Spleen (tissue), 11 donors: ENCODE measurements at regions not wholly inside any gene's neighbourhood (a gene's known extent, or its start where the extent isn't known, plus 50 kb on each side); places are given as distances from the start of the nearest gene placed in this dataset.

Experiments used
- DNase-seq: peaks from one replicate; pipeline ENCODE4 v3.0.0-alpha.2; 2020
- H3K27ac ChIP-seq, 8 donors: fragments of 200-600 bp; sonication (generic) in 7 of 8; 1 replicate in 4 of 8; 2 replicates in 4 of 8; pipeline versions ENCODE4 v1.5.0 to v1.8.0; 2016 to 2021; ENCODE audit warnings: inconsistent platforms in 4 of 8, mild to moderate bottlenecking in 4 of 8, moderate library complexity in 1 of 8
- H3K27me3 ChIP-seq, 7 donors: fragments of 200-600 bp; sonication (generic) in 6 of 7; replicated peaks in 1 of 7; 1 replicate in 4 of 7; 2 replicates in 3 of 7; pipeline versions ENCODE4 v1.5.0 to v1.8.0; 2016 to 2021; ENCODE audit warnings: inconsistent platforms in 3 of 7, mild to moderate bottlenecking in 1 of 7
- H3K36me3 ChIP-seq, 6 donors: fragments of 200-600 bp; sonication (generic) in 5 of 6; 1 replicate in 4 of 6; 2 replicates in 2 of 6; pipeline versions ENCODE4 v1.5.0 to v1.8.0; 2016 to 2021; ENCODE audit warnings: inconsistent platforms in 2 of 6
- H3K4me1 ChIP-seq, 6 donors: fragments of 200-600 bp; sonication (generic) in 5 of 6; 1 replicate in 3 of 6; 2 replicates in 3 of 6; pipeline versions ENCODE4 v1.5.0 to v1.8.0; 2016 to 2021; ENCODE audit warnings: inconsistent platforms in 3 of 6
- H3K4me3 ChIP-seq, 8 donors: fragments of 200-600 bp; sonication (generic) in 7 of 8; 1 replicate in 4 of 8; 2 replicates in 4 of 8; pipeline versions ENCODE4 v1.5.0 to v1.8.0; 2016 to 2021; ENCODE audit warnings: inconsistent platforms in 4 of 8, mild to moderate bottlenecking in 4 of 8, moderate library complexity in 2 of 8
- H3K9me3 ChIP-seq, 8 donors: fragments of 200-600 bp; sonication (generic) in 7 of 8; 1 replicate in 4 of 8; 2 replicates in 4 of 8; pipeline versions ENCODE4 v1.5.0 to v1.8.0; 2016 to 2021; ENCODE audit warnings: inconsistent platforms in 4 of 8
- CTCF ChIP-seq, 11 experiments: fragments of 200-600 bp in 7 of 11; fragments of 450-650 bp in 4 of 11; sonication (generic) in 4 of 11; IDR thresholded peaks in 8 of 11; conservative IDR thresholded peaks in 3 of 11; 1 replicate in 7 of 11; 2 replicates in 4 of 11; pipeline versions ENCODE4 v1.4.0 to v1.8.0; 2016 to 2021; ENCODE audit warnings: antibody characterized with exemption in 11 of 11, inconsistent platforms in 4 of 11, mild to moderate bottlenecking in 1 of 11
- POLR2A ChIP-seq, 3 donors: fragments of 450-650 bp; IDR thresholded peaks; one replicate each; pipeline ENCODE4 v1.5.1; 2017; ENCODE audit warnings: antibody characterized with exemption in 3 of 3, mild to moderate bottlenecking in 1 of 3
- POLR2AphosphoS5 ChIP-seq, 3 donors: sonication (generic); formaldehyde crosslinking; IDR thresholded peaks; one replicate each; pipeline ENCODE4 v1.5.1; 2017; ENCODE audit warnings: antibody characterized with exemption in 3 of 3
- WGBS, 5 donors: extraction: QIAGEN DNeasy Blood & Tissue Kit in 3 of 5; methylation state at CpG; one replicate each; pipeline versions ENCODE4 v1.1.5 to v1.1.7; 2013 to 2018; 5-methylcytosine and 5-hydroxymethylcytosine counted together
- intact Hi-C: fragments of 100-400 bp; cut with DNase I; formaldehyde crosslinking; loops from one replicate; pipeline ENCODE4 v1.15.0; 2023; ENCODE audit warnings: low total_unique reads
- donor health status: healthy with polysubstance abuse.
- donor health status: DM: no; HTN: no; CAD: no; lungs with moderate emphysema.
- donor health status: DM: no; HTN: no; CAD: no.
- donor health status: Bipolar disorder and iron deficiency.
- donor health status: healthy.
- donor health status: DM: no; HTN: no; CAD: no.
- donor health status: DM: yes; HTN: yes; CAD: no.

- Histone ChIP-seq H3K9me3 (peaks cover 0 to 12% (median 4%) of the 10 kb centered on the region in 8 donors), H3K27ac (no peak overlapping the region), H3K4me3 (no peak overlapping the region), H3K4me1 (no peaks in the 10 kb centered on the region), H3K36me3 (no peaks in the 10 kb centered on the region), H3K27me3 (no peaks in the 10 kb centered on the region)
- TF ChIP-seq POLR2A (IDR thresholded peaks at IDR 0.05), result no peak
- no peak for TF ChIP-seq POLR2AphosphoS5 (IDR thresholded peaks at IDR 0.05)
- 63 to 82% (median 76%) methylated on average over 1 of the region's 1 CpG for WGBS, 5 donors
- DNase-seq, result no peak
- intact Hi-C loops, result no loop called here
Measured at GRCh38 chr9:23343226-23343625, 482.8 kb downstream of the ELAVL2 start.

GRCh38 chr9:23361096-23361495, 464.9 kb downstream of the ELAVL2 start:
- no peak for DNase-seq
- intact Hi-C loops, result no loop called here

GRCh38 chr9:23372703-23373102, 453.3 kb downstream of the ELAVL2 start:
- no peak overlapping the region for H3K4me3 ChIP-seq
- H3K9me3 ChIP-seq, result peaks cover 0 to 2% (median 0%) of the 10 kb centered on the region in 8 donors
- 63 to 88% (median 85%) methylated on average over 1 of the region's 1 CpG for WGBS, 5 donors
- no peaks in the 10 kb centered on the region for H3K27me3 ChIP-seq
- DNase-seq, result no peak
- H3K4me1 ChIP-seq, result no peaks in the 10 kb centered on the region
- H3K27ac ChIP-seq, result no peak overlapping the region
- no peak for TF ChIP-seq CTCF (IDR thresholded peaks at IDR 0.05 in 8 of 11, conservative IDR thresholded peaks at IDR 0.05 in 3 of 11)
- TF ChIP-seq POLR2AphosphoS5 (IDR thresholded peaks at IDR 0.05), result no peak
- TF ChIP-seq POLR2A (IDR thresholded peaks at IDR 0.05), result no peak
- no peaks in the 10 kb centered on the region for H3K36me3 ChIP-seq
- intact Hi-C loops, result no loop called here

More at GRCh38 chr9:23361096-23361495, 464.9 kb downstream of the ELAVL2 start:
- Histone ChIP-seq H3K4me3 (no peak overlapping the region), H3K4me1 (no peaks in the 10 kb centered on the region), H3K9me3 (peaks cover 0 to 58% (median 43%) of the 10 kb centered on the region in 8 donors), H3K36me3 (no peaks in the 10 kb centered on the region), H3K27me3 (no peaks in the 10 kb centered on the region), H3K27ac (no peak overlapping the region)
- TF ChIP-seq CTCF (IDR thresholded peaks at IDR 0.05 in 8 of 11, conservative IDR thresholded peaks at IDR 0.05 in 3 of 11) (no peak), POLR2A (IDR thresholded peaks at IDR 0.05) (no peak), POLR2AphosphoS5 (IDR thresholded peaks at IDR 0.05) (no peak)
- WGBS, 5 donors, result 38 to 85% (median 73%) methylated on average over 1 of the region's 1 CpG

- WGBS, 5 donors, result 44 to 86% (median 77%) methylated on average over 2 of the region's 2 CpGs
- no peak overlapping the region for H3K27ac ChIP-seq
- H3K27me3 ChIP-seq, result no peaks in the 10 kb centered on the region
- intact Hi-C loops, result no loop called here
- no peaks in the 10 kb centered on the region for H3K4me1 ChIP-seq
- H3K36me3 ChIP-seq, result no peaks in the 10 kb centered on the region
- DNase-seq, result no peak
- TF ChIP-seq CTCF (IDR thresholded peaks at IDR 0.05 in 8 of 11, conservative IDR thresholded peaks at IDR 0.05 in 3 of 11) (no peak), POLR2A (IDR thresholded peaks at IDR 0.05) (no peak), POLR2AphosphoS5 (IDR thresholded peaks at IDR 0.05) (no peak)
- no peak overlapping the region for H3K4me3 ChIP-seq
- peaks cover 0 to 5% (median 0%) of the 10 kb centered on the region in 8 donors for H3K9me3 ChIP-seq
Measured at GRCh38 chr9:23375511-23375910, 450.5 kb downstream of the ELAVL2 start.

GRCh38 chr9:23379842-23380241, 446.2 kb downstream of the ELAVL2 start:
- intact Hi-C loops, result no loop called here
- Histone ChIP-seq H3K36me3 (no peaks in the 10 kb centered on the region), H3K4me3 (no peak overlapping the region), H3K27ac (no peak overlapping the region), H3K4me1 (no peaks in the 10 kb centered on the region), H3K9me3 (peaks cover 0 to 12% (median 0%) of the 10 kb centered on the region in 8 donors), H3K27me3 (no peaks in the 10 kb centered on the region)
- no peak for DNase-seq
- 65 to 87% (median 74%) methylated on average over 4 of the region's 4 CpGs for WGBS, 5 donors
- no peak for TF ChIP-seq POLR2AphosphoS5 (IDR thresholded peaks at IDR 0.05)
- no peak for TF ChIP-seq CTCF (IDR thresholded peaks at IDR 0.05 in 8 of 11, conservative IDR thresholded peaks at IDR 0.05 in 3 of 11)
- no peak for TF ChIP-seq POLR2A (IDR thresholded peaks at IDR 0.05)
